HEK293T (cell line): ENCODE measurements at regions not wholly inside any gene's neighbourhood (a gene's known extent, or its start where the extent isn't known, plus 50 kb on each side); places are given as distances from the start of the nearest gene placed in this dataset.

Source experiments
- ARNT ChIP-seq: fragments of 450-650 bp; IDR thresholded peaks from 2 replicates; pipeline ENCODE4 v1.6.1; 2017; ENCODE audit warnings: mild to moderate bottlenecking
- BHLHE40 ChIP-seq: fragments of 450-650 bp; IDR thresholded peaks from 2 replicates; pipeline ENCODE4 v1.6.1; 2016; ENCODE audit warnings: mild to moderate bottlenecking, moderate library complexity, borderline replicate concordance
- ELF4 ChIP-seq: fragments of 450-650 bp; IDR thresholded peaks from 2 replicates; pipeline ENCODE4 v1.6.1; 2017; ENCODE audit warnings: antibody characterized with exemption
- FOXA1 ChIP-seq: fragments of 450-650 bp; IDR thresholded peaks from 2 replicates; pipeline ENCODE4 v1.6.1; 2016; ENCODE audit warnings: mild to moderate bottlenecking
- FOXK2 ChIP-seq: fragments of 450-650 bp; IDR thresholded peaks from 2 replicates; pipeline ENCODE4 v1.6.1; 2016; ENCODE audit warnings: mild to moderate bottlenecking
- FOXM1 ChIP-seq: fragments of 450-650 bp; IDR thresholded peaks from 2 replicates; pipeline ENCODE4 v1.6.1; 2017; ENCODE audit warnings: mild to moderate bottlenecking, borderline replicate concordance
- HDGF ChIP-seq: fragments of 450-650 bp; IDR thresholded peaks from 2 replicates; pipeline ENCODE4 v1.6.1; 2017; ENCODE audit warnings: antibody characterized with exemption, borderline replicate concordance
- L3MBTL2 ChIP-seq: fragments of 450-650 bp; conservative IDR thresholded peaks from 2 replicates; pipeline ENCODE4 v1.6.1; 2016; ENCODE audit warnings: mild to moderate bottlenecking
- LEF1 ChIP-seq: fragments of 450-650 bp; IDR thresholded peaks from 2 replicates; pipeline ENCODE4 v1.6.1; 2017; ENCODE audit warnings: mild to moderate bottlenecking, borderline replicate concordance
- PKNOX1 ChIP-seq: fragments of 450-650 bp; IDR thresholded peaks from 2 replicates; pipeline ENCODE4 v1.6.1; 2016
- SP1 ChIP-seq: fragments of 450-650 bp; IDR thresholded peaks from 2 replicates; pipeline ENCODE4 v1.6.1; 2017
- SUZ12 ChIP-seq: fragments of 450-650 bp; IDR thresholded peaks from 2 replicates; pipeline ENCODE4 v1.6.1; 2016; ENCODE audit warnings: mild to moderate bottlenecking
- TARDBP ChIP-seq: fragments of 450-650 bp; IDR thresholded peaks from 2 replicates; pipeline ENCODE4 v1.6.1; 2016
- ZNF384 ChIP-seq: fragments of 450-650 bp; IDR thresholded peaks from 2 replicates; pipeline ENCODE4 v1.6.1; 2016

DNA sequence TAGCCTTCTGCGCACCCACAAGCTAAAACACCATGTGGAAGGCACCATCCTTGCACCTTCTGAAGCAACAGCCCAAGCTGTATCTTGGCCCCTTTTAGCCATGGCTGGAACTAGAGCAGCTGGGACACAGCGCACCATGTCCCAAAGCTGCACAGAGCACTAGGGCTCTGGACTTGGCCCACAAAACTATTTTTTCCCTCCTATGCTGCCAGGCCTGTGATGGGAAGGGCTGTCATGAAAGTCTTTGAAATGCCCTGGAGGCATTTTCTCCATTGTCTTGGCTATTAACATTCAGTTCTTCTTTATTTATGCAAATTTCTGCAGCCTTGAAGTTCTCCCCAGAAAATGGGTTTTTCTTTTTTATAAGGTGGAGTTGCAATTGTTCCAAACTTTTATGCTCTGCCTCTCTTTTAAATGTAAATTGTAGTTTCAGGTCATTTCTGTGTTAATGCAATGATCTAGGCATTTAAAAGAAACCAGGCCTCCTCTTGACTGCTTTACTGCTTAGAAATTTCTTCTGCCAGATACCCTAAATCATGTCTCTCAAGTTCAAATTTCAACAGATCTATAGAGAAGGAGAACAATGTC is 996.3 kb downstream of the TAF11L14 start:
- TF ChIP-seq SUZ12 (no peak), BHLHE40 (no peak), FOXM1 (no peak), LEF1 (no peak), TARDBP (no peak), SP1 (no peak), ARNT (no peak), ZNF384 (no peak), FOXA1 (no peak), ELF4 (no peak), HDGF (no peak), FOXK2 (no peak), L3MBTL2 (no peak), PKNOX1 (no peak)
